ENCODE measurements at regions not wholly inside any gene's neighbourhood (a gene's known extent, or its start where the extent isn't known, plus 50 kb on each side); places are given as distances from the start of the nearest gene placed in this dataset.

GRCh38 chr13:88472316-88472715 lies 801.1 kb downstream of the SLITRK5 start:
- Histone ChIP-seq H3K18ac (ENCODE audit: low read depth, low read length) (no peak overlapping the region), H4K8ac (ENCODE audit: low read depth in 2 of 2, low read length in 2 of 2) (no peak overlapping the region), H2BK15ac (ENCODE audit: low read depth, low read length) (no peak overlapping the region), H3K4me3 (ENCODE audit: insufficient read depth, low read depth, low read length) (no peak overlapping the region), H3K23ac (ENCODE audit: low read depth, low read length) (no peak overlapping the region), H3K27me3 (ENCODE audit: control insufficient read depth, insufficient read depth, low read length) (no peaks in the 10 kb centered on the region), H2AFZ (replicated peaks; ENCODE audit: low read length, poor library complexity) (no peak overlapping the region), H3K14ac (replicated peaks; ENCODE audit: low read depth, low read length) (no peak overlapping the region), H3K4me1 (ENCODE audit: control insufficient read depth, insufficient read depth, low read length) (no peaks in the 10 kb centered on the region), H2BK120ac (ENCODE audit: low read depth, low read length) (no peak overlapping the region), H2AK9ac (replicated peaks; ENCODE audit: low read depth, low read length, poor library complexity) (no peak overlapping the region), H3K36me3 (ENCODE audit: control insufficient read depth, insufficient read depth, low read length) (no peaks in the 10 kb centered on the region), H3K9me1 (ENCODE audit: insufficient read depth, low read length) (no peaks in the 10 kb centered on the region), H2BK5ac (ENCODE audit: low read depth, low read length, poor library complexity, severe bottlenecking) (no peak overlapping the region), H3K9ac (ENCODE audit: low read depth, low read length) (no peak overlapping the region), H4K20me1 (ENCODE audit: insufficient read depth, low read length) (no peaks in the 10 kb centered on the region), H4K91ac (ENCODE audit: insufficient read depth, low read depth, low read length) (no peak overlapping the region), H2AK5ac (ENCODE audit: low read depth, low read length) (no peak overlapping the region), H3K27ac (ENCODE audit: insufficient read depth, low read length) (no peak overlapping the region), H2BK20ac (ENCODE audit: low read depth, low read length) (no peak overlapping the region), H3K4me2 (ENCODE audit: low read depth, low read length) (no peak overlapping the region), H3K79me1 (ENCODE audit: low read depth in 1 of 2, low read length in 2 of 2) (no peaks in the 10 kb centered on the region), H4K5ac (ENCODE audit: low read depth, low read length) (no peak overlapping the region), H3K9me3 (ENCODE audit: control insufficient read depth, insufficient read depth, low read length) (no peaks in the 10 kb centered on the region), H3K56ac (ENCODE audit: extremely low read depth, insufficient read depth, low read length) (no peak overlapping the region), H3K4ac (ENCODE audit: low read depth, low read length) (no peak overlapping the region)
- in situ Hi-C loops (cut with MboI; ENCODE audit: low sequenced_read_pairs) (no loop called here), dilution Hi-C loops (cut with HindIII; ENCODE audit: low sequenced_read_pairs, unreplicated experiment) (no loop called here), intact Hi-C loops (cut with micrococcal nuclease) (no loop called here)
- ChIA-PET CTCF (no interaction called here), POLR2A (ENCODE audit: unreplicated experiment) (no interaction called here)
- DNase-seq (no peak), ATAC-seq (ENCODE audit: low read depth) (no peak)
- BruUV-seq (replicated peaks), result no TSS peak
- TF ChIP-seq BHLHE40 (IDR thresholded peaks at IDR 0.05; ENCODE audit: low read depth, low read length), result no peak
- TF ChIP-seq MXI1 (IDR thresholded peaks at IDR 0.05; ENCODE audit: borderline replicate concordance, low read depth, low read length), result no peak
- no peak for TF ChIP-seq RAD21 (IDR thresholded peaks at IDR 0.05; ENCODE audit: low read length)
- no peak for TF ChIP-seq CHD1 (IDR thresholded peaks at IDR 0.05; ENCODE audit: low read depth, low read length)
- TF ChIP-seq USF2 (IDR thresholded peaks at IDR 0.05; ENCODE audit: low read depth, low read length), result no peak
- WGBS, 2 experiments (ENCODE audit: extremely low coverage in 2 of 2, insufficient read length in 1 of 2), result no CpG with 5 or more reads among the region's 3 CpGs

Measured in IMR-90 (cell line).